CD4-positive, alpha-beta T cell (primary cell): ENCODE measurements at regions not wholly inside any gene's neighbourhood (a gene's known extent, or its start where the extent isn't known, plus 50 kb on each side); places are given as distances from the start of the nearest gene placed in this dataset.

Source experiments
- ATAC-seq: fragments of 200-7000 bp; cut with Tn5 transposase; one replicate; pipeline ENCODE4 v1.10.0; 2022; ENCODE audit warnings: mild to moderate bottlenecking; ENCODE audit not compliant: poor library complexity
- CTCF ChIA-PET: fragments of 350-600 bp; sonication (Branson Sonifier 250); formaldehyde crosslinking; loops from one replicate; lab custom pipeline; 2021; ENCODE audit warnings: antibody characterized with exemption, inconsistent platforms; lab: Charles Lee
- POLR2A ChIA-PET: fragments of 350-600 bp; sonication (Branson Sonifier 250); formaldehyde crosslinking; loops from one replicate; lab custom pipeline; 2021; ENCODE audit warnings: antibody characterized with exemption, inconsistent platforms; lab: Charles Lee
- DNase-seq, 14 experiments: peaks; one replicate each; pipeline ENCODE4 v3.0.0-alpha.2; 2013 to 2020; ENCODE audit warnings: mixed read lengths in 2 of 14
- H3K27ac ChIP-seq, 2 donors: one replicate each; pipeline versions ENCODE4 v1.5.1 to v1.7.0; 2013; ENCODE audit warnings: low read length in 2 of 2, low read depth in 1 of 2, mild to moderate bottlenecking in 1 of 2
- H3K27me3 ChIP-seq, 2 experiments: 1 replicate in 1 of 2; 2 replicates in 1 of 2; pipeline versions ENCODE4 v1.6.1 to v1.7.0; 2013; ENCODE audit warnings: low read length in 2 of 2, control low read depth in 1 of 2, mild to moderate bottlenecking in 1 of 2, moderate library complexity in 1 of 2; ENCODE audit not compliant: insufficient read depth in 2 of 2, control insufficient read depth in 1 of 2
- H3K36me3 ChIP-seq: one replicate; pipeline ENCODE4 v1.6.1; 2013; ENCODE audit warnings: low read length, control low read depth; ENCODE audit not compliant: insufficient read depth
- H3K4me1 ChIP-seq: one replicate; pipeline ENCODE4 v1.6.1; 2013; ENCODE audit warnings: low read length, control low read depth; ENCODE audit not compliant: insufficient read depth
- H3K4me3 ChIP-seq: one replicate; pipeline ENCODE4 v1.5.1; 2013; ENCODE audit warnings: mild to moderate bottlenecking, low read length, moderate library complexity
- H3K9me3 ChIP-seq, 2 experiments: 1 replicate in 1 of 2; 2 replicates in 1 of 2; pipeline versions ENCODE4 v1.6.1 to v1.7.0; 2013; ENCODE audit warnings: low read length in 2 of 2, mild to moderate bottlenecking in 2 of 2, control low read depth in 1 of 2, moderate library complexity in 1 of 2; ENCODE audit not compliant: control insufficient read depth in 1 of 2, insufficient read depth in 1 of 2
- H3K27ac Mint-ChIP-seq: one replicate; pipeline ENCODE4 v1.8.0; 2020; ENCODE audit warnings: mixed read lengths
- H3K27me3 Mint-ChIP-seq: one replicate; pipeline ENCODE4 v1.8.0; 2021; ENCODE audit warnings: mixed read lengths
- H3K36me3 Mint-ChIP-seq: one replicate; pipeline ENCODE4 v1.8.0; 2021; ENCODE audit warnings: low read depth, mixed read lengths
- H3K4me1 Mint-ChIP-seq: one replicate; pipeline ENCODE4 v1.8.0; 2021; ENCODE audit warnings: low read depth, mixed read lengths
- H3K4me3 Mint-ChIP-seq: one replicate; pipeline ENCODE4 v1.8.0; 2020; ENCODE audit warnings: mild to moderate bottlenecking, mixed read lengths
- H3K9me3 Mint-ChIP-seq: one replicate; pipeline ENCODE4 v1.8.0; 2020; ENCODE audit warnings: mixed read lengths
- intact Hi-C, 2 experiments: fragments of 100-400 bp; cut with DNase I in 1 of 2; cut with micrococcal nuclease in 1 of 2; formaldehyde crosslinking; loops; one replicate each; pipeline versions ENCODE4 v1.15.1 to v1.9.0; 2023 to 2025; cut with DNase I, micrococcal nuclease
- TF ChIP-seq, protein P1 (sequence below): fragments of 200-600 bp; IDR thresholded peaks from one replicate; pipeline ENCODE4 v1.8.0; 2022; ENCODE audit warnings: antibody characterized with exemption, mild to moderate bottlenecking

DNA sequence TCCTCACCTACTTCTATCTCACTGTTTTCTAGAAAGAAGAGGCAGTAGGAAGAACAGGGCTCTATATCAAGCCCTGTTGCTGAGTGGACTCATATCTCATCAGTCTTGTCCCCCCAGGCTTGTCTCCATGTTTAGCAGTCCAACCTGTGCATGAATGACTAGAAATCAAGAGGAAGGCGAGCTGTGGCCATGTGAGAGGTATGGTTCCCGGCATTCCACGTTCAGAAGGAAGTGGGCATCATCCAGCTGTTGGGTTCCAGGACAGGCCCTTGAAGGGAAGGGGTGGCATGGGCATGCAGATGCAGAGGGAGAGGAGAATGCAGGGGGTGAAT, 176.6 kb downstream of the MRPL14 start:
- H3K27ac ChIP-seq, result no peak overlapping the region
- peaks cover 8% of the 10 kb centered on the region for H3K27me3 Mint-ChIP-seq
- H3K36me3 ChIP-seq, result no peaks in the 10 kb centered on the region
- no peaks in the 10 kb centered on the region for H3K36me3 Mint-ChIP-seq
- no peak overlapping the region for H3K4me3 ChIP-seq
- H3K4me3 Mint-ChIP-seq, result no peak overlapping the region
- peaks cover 0 to 7% of the 10 kb centered on the region in 2 experiments for H3K27me3 ChIP-seq
- DNase-seq (no peak), ATAC-seq (no peak)
- intact Hi-C loops, result no loop called here
- H3K4me1 Mint-ChIP-seq, result no peaks in the 10 kb centered on the region
- POLR2A ChIA-PET, result no interaction called here
- H3K4me1 ChIP-seq, result no peaks in the 10 kb centered on the region
- H3K9me3 ChIP-seq, result peaks cover 11 to 13% of the 10 kb centered on the region in 2 experiments
- CTCF ChIA-PET, result no interaction called here
- TF ChIP-seq, protein P1, sequence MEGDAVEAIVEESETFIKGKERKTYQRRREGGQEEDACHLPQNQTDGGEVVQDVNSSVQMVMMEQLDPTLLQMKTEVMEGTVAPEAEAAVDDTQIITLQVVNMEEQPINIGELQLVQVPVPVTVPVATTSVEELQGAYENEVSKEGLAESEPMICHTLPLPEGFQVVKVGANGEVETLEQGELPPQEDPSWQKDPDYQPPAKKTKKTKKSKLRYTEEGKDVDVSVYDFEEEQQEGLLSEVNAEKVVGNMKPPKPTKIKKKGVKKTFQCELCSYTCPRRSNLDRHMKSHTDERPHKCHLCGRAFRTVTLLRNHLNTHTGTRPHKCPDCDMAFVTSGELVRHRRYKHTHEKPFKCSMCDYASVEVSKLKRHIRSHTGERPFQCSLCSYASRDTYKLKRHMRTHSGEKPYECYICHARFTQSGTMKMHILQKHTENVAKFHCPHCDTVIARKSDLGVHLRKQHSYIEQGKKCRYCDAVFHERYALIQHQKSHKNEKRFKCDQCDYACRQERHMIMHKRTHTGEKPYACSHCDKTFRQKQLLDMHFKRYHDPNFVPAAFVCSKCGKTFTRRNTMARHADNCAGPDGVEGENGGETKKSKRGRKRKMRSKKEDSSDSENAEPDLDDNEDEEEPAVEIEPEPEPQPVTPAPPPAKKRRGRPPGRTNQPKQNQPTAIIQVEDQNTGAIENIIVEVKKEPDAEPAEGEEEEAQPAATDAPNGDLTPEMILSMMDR, result no peak
- H3K9me3 Mint-ChIP-seq, result peaks cover 7% of the 10 kb centered on the region
- H3K27ac Mint-ChIP-seq, result no peak overlapping the region

- TF ChIP-seq, protein P1, result no peak
- ChIA-PET CTCF (no interaction called here), POLR2A (no interaction called here)
Measured at GRCh38 chr6:43950051-43950605, 177.1 kb downstream of the MRPL14 start.

GRCh38 chr6:43949551-43949991, 177.7 kb downstream of the MRPL14 start:
- CTCF ChIA-PET, result no interaction called here

More at GRCh38 chr6:43950051-43950605, 177.1 kb downstream of the MRPL14 start:
- Mint-ChIP-seq H3K4me1 (no peaks in the 10 kb centered on the region), H3K27ac (no peak overlapping the region), H3K4me3 (no peak overlapping the region), H3K9me3 (peaks cover 10% of the 10 kb centered on the region), H3K27me3 (peaks cover 8% of the 10 kb centered on the region), H3K36me3 (no peaks in the 10 kb centered on the region)
- H3K36me3 ChIP-seq, result no peaks in the 10 kb centered on the region
- peaks cover 11 to 17% of the 10 kb centered on the region in 2 experiments for H3K9me3 ChIP-seq
- DNase-seq (no peak), ATAC-seq (no peak)
- H3K27ac ChIP-seq, result no peak overlapping the region
- peaks cover 0 to 2% of the 10 kb centered on the region in 2 experiments for H3K27me3 ChIP-seq
- no peak overlapping the region for H3K4me3 ChIP-seq
- no peaks in the 10 kb centered on the region for H3K4me1 ChIP-seq
- intact Hi-C loops, result no loop called here

More at GRCh38 chr6:43949551-43949991, 177.7 kb downstream of the MRPL14 start:
- POLR2A ChIA-PET, result no interaction called here
- Mint-ChIP-seq H3K27me3 (peaks cover 8% of the 10 kb centered on the region), H3K9me3 (peaks cover 12% of the 10 kb centered on the region), H3K4me3 (no peak overlapping the region), H3K27ac (no peak overlapping the region), H3K36me3 (no peaks in the 10 kb centered on the region), H3K4me1 (no peaks in the 10 kb centered on the region)
- intact Hi-C loops, result no loop called here
- Histone ChIP-seq H3K4me1 (no peaks in the 10 kb centered on the region), H3K36me3 (no peaks in the 10 kb centered on the region), H3K27me3 (peaks cover 0 to 2% of the 10 kb centered on the region in 2 experiments), H3K4me3 (no peak overlapping the region), H3K9me3 (peaks cover 7 to 20% of the 10 kb centered on the region in 2 experiments), H3K27ac (no peak overlapping the region)
- ATAC-seq (no peak), DNase-seq (no peak)
- TF ChIP-seq, protein P1, result no peak
